ENCODE measurements at regions not wholly inside any gene's neighbourhood (a gene's known extent, or its start where the extent isn't known, plus 50 kb on each side); places are given as distances from the start of the nearest gene placed in this dataset.

- DNase-seq = no peak
These were observed 66.3 kb upstream of the TRIM2 start for GRCh38 chr4:153137677-153138630.

- no peak for DNase-seq
These were observed 65.5 kb upstream of the TRIM2 start for GRCh38 chr4:153138736-153139135.

- peak in 1 of 3 donors; percentile 66 for DNase-seq
These were observed 63.9 kb upstream of the TRIM2 start for GRCh38 chr4:153140294-153140693.

- DNase-seq = no peak
These were observed 63.0 kb upstream of the TRIM2 start for GRCh38 chr4:153141238-153141637.

GRCh38 chr4:153142700-153143438 is 61.4 kb upstream of the TRIM2 start:
- DNase-seq = peak; percentile 80 to 89 (median 81)

GRCh38 chr4:153143527-153144348 is 60.5 kb upstream of the TRIM2 start:
- DNase-seq = peak; percentile 38 to 67 (median 65)

- DNase-seq = no peak
These were observed 58.2 kb upstream of the TRIM2 start for GRCh38 chr4:153146031-153146430.

- DNase-seq = no peak
These were observed 57.3 kb upstream of the TRIM2 start for GRCh38 chr4:153146961-153147360.

GRCh38 chr4:153148791-153149190 is 55.5 kb upstream of the TRIM2 start:
- no peak for DNase-seq

GRCh38 chr4:153151535-153152455 is 52.4 kb upstream of the TRIM2 start:
- DNase-seq = peak in 2 of 3 donors; percentile 60 to 75

GRCh38 chr4:153152501-153153338 is 51.5 kb upstream of the TRIM2 start:
- DNase-seq = peak in 2 of 3 donors; percentile 38 to 87

GRCh38 chr4:153153339-153153871 is 50.8 kb upstream of the TRIM2 start:
- peak in 1 of 3 donors; percentile 55 for DNase-seq

GRCh38 chr4:153154007-153154975 is 50.0 kb upstream of the TRIM2 start:
- DNase-seq = peak; percentile 38 to 71 (median 56)
